ENCODE measurements at regions not wholly inside any gene's neighbourhood (a gene's known extent, or its start where the extent isn't known, plus 50 kb on each side); places are given as distances from the start of the nearest gene placed in this dataset.

DNA sequence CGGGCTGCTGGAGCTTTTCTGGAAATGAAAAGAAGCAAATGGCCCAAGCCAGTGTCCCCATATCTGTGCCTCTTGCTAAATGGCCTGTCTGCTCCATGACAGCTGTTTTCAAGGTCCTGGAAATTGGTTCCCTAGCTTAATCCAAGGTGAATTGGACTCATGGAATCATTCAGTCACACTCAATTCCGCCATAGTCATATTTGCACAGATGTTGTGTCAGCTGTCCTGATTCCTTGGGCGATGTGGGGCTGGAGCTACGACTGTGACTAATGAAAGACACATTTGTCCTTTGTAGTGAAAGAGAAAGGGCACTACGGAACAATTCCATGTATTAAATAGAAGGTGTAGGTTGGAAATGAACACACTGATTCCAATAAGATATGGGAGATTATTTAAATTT is 102.9 kb upstream of the MEGF10 start:
- TF ChIP-seq, protein P1, sequence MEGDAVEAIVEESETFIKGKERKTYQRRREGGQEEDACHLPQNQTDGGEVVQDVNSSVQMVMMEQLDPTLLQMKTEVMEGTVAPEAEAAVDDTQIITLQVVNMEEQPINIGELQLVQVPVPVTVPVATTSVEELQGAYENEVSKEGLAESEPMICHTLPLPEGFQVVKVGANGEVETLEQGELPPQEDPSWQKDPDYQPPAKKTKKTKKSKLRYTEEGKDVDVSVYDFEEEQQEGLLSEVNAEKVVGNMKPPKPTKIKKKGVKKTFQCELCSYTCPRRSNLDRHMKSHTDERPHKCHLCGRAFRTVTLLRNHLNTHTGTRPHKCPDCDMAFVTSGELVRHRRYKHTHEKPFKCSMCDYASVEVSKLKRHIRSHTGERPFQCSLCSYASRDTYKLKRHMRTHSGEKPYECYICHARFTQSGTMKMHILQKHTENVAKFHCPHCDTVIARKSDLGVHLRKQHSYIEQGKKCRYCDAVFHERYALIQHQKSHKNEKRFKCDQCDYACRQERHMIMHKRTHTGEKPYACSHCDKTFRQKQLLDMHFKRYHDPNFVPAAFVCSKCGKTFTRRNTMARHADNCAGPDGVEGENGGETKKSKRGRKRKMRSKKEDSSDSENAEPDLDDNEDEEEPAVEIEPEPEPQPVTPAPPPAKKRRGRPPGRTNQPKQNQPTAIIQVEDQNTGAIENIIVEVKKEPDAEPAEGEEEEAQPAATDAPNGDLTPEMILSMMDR (IDR thresholded peaks at IDR 0.05; ENCODE audit: low read depth, low read length, missing input control): no peak
- no peak for TF ChIP-seq JUND (IDR thresholded peaks at IDR 0.05)
- TF ChIP-seq, protein P2, sequence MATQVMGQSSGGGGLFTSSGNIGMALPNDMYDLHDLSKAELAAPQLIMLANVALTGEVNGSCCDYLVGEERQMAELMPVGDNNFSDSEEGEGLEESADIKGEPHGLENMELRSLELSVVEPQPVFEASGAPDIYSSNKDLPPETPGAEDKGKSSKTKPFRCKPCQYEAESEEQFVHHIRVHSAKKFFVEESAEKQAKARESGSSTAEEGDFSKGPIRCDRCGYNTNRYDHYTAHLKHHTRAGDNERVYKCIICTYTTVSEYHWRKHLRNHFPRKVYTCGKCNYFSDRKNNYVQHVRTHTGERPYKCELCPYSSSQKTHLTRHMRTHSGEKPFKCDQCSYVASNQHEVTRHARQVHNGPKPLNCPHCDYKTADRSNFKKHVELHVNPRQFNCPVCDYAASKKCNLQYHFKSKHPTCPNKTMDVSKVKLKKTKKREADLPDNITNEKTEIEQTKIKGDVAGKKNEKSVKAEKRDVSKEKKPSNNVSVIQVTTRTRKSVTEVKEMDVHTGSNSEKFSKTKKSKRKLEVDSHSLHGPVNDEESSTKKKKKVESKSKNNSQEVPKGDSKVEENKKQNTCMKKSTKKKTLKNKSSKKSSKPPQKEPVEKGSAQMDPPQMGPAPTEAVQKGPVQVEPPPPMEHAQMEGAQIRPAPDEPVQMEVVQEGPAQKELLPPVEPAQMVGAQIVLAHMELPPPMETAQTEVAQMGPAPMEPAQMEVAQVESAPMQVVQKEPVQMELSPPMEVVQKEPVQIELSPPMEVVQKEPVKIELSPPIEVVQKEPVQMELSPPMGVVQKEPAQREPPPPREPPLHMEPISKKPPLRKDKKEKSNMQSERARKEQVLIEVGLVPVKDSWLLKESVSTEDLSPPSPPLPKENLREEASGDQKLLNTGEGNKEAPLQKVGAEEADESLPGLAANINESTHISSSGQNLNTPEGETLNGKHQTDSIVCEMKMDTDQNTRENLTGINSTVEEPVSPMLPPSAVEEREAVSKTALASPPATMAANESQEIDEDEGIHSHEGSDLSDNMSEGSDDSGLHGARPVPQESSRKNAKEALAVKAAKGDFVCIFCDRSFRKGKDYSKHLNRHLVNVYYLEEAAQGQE (IDR thresholded peaks at IDR 0.05): no peak
- TF ChIP-seq TAF1 (conservative IDR thresholded peaks at IDR 0.05): no peak
- TF ChIP-seq MAX (IDR thresholded peaks at IDR 0.05): no peak
- no peak for TF ChIP-seq ZBTB33 (IDR thresholded peaks at IDR 0.05)
- TF ChIP-seq RAD21 (IDR thresholded peaks at IDR 0.05): no peak
- TF ChIP-seq FOXA1 (IDR thresholded peaks at IDR 0.05): no peak
- TF ChIP-seq GABPA (IDR thresholded peaks at IDR 0.05 in 1 of 2, conservative IDR thresholded peaks at IDR 0.05 in 1 of 2): no peak
- TF ChIP-seq YY1 (IDR thresholded peaks at IDR 0.05): no peak
- no peak for TF ChIP-seq SP1 (IDR thresholded peaks at IDR 0.05)
- TF ChIP-seq EGR1 (IDR thresholded peaks at IDR 0.05; ENCODE audit: low read depth in 2 of 2): no peak
- no peak for TF ChIP-seq RXRA (IDR thresholded peaks at IDR 0.05)

Data from liver (tissue), 3 donors.